HCT116 (cell line): ENCODE measurements at regions not wholly inside any gene's neighbourhood (a gene's known extent, or its start where the extent isn't known, plus 50 kb on each side); places are given as distances from the start of the nearest gene placed in this dataset.

ENCODE experiments used
- ATAC-seq: fragments of 200-7000 bp; cut with Tn5 transposase; 2 replicates; pipeline ENCODE4 v1.9.1; 2020; ENCODE audit warnings: mild to moderate bottlenecking, moderate library complexity
- BruUV-seq: library from RNA; stranded (reverse); fragments of 400-500 nt; replicated peaks from 2 replicates; lab custom pipeline; 2021; lab: Mats Ljungman, UMichigan
- CTCF ChIA-PET: fragments of 300-600 bp; sonication (Branson Sonifier 250); formaldehyde crosslinking; loops from one replicate; lab custom pipeline; 2021; ENCODE audit warnings: antibody characterized with exemption; lab: Charles Lee
- POLR2A ChIA-PET: fragments of 300-600, 350-600 bp; sonication (Branson Sonifier 250); formaldehyde crosslinking; loops from one replicate; lab custom pipeline; 2021; ENCODE audit warnings: antibody characterized with exemption; lab: Charles Lee
- RAD21 ChIA-PET, 2 experiments: fragments of 300-600 bp; sonication (Branson Sonifier 250); formaldehyde crosslinking; loops; one replicate each; lab custom pipeline; 2023; ENCODE audit warnings: low total read pairs in 2 of 2; ENCODE audit not compliant: uncharacterized antibody in 2 of 2, unreplicated experiment in 2 of 2, low non-redundant PET in 1 of 2; lab: Charles Lee
- DNase-seq: peaks from one replicate; pipeline ENCODE4 v3.0.0-alpha.2; 2010; ENCODE audit warnings: low read depth, low spot score
- H2AFZ ChIP-seq: fragments of 200-600 bp; shearing (Covaris generic), sonication (generic); 2 replicates; pipeline ENCODE4 v1.6.1; 2017; ENCODE audit warnings: low read depth, mixed run types, mixed read lengths, antibody characterized with exemption, low read length; ENCODE audit not compliant: poor library complexity, severe bottlenecking
- H3K27ac ChIP-seq: 2 replicates; pipeline ENCODE4 v1.5.1; 2012; ENCODE audit warnings: low read depth, low read length
- H3K27me3 ChIP-seq: fragments of 200-600 bp; sonication (generic); 2 replicates; pipeline ENCODE4 v1.6.1; 2016; ENCODE audit warnings: mixed run types, low read length, mixed read lengths; ENCODE audit not compliant: insufficient read depth
- H3K36me3 ChIP-seq, 2 experiments: fragments of 200-500 bp in 1 of 2; fragments of 200-600 bp in 1 of 2; sonication (Bioruptor generic) in 1 of 2; sonication (generic) in 1 of 2; 2 replicates each; pipeline versions ENCODE4 v1.5.1 to v1.6.1; 2014 to 2016; ENCODE audit warnings: low read length in 2 of 2, inconsistent platforms in 1 of 2, mixed read lengths in 1 of 2, mixed run types in 1 of 2; ENCODE audit not compliant: insufficient read depth in 2 of 2, control insufficient read depth in 1 of 2
- H3K4me1 ChIP-seq, 2 experiments: fragments of 200-600 bp in 1 of 2; sonication (generic) in 1 of 2; 2 replicates each; pipeline versions ENCODE4 v1.5.1 to v1.6.1; 2012 to 2017; ENCODE audit warnings: low read length in 2 of 2, inconsistent platforms in 1 of 2, mild to moderate bottlenecking in 1 of 2, mixed read lengths in 1 of 2, mixed run types in 1 of 2, moderate library complexity in 1 of 2; ENCODE audit not compliant: insufficient read depth in 2 of 2, control insufficient read depth in 1 of 2
- H3K4me2 ChIP-seq: fragments of 200-600 bp; sonication (generic); 2 replicates; pipeline ENCODE4 v1.6.1; 2017; ENCODE audit warnings: mixed run types, low read length, mixed read lengths
- H3K4me3 ChIP-seq, 2 experiments: fragments of 200-600 bp in 1 of 2; sonication (generic) in 1 of 2; replicated peaks in 1 of 2; 2 replicates each; pipeline ENCODE4 v1.5.1; 2011 to 2016; ENCODE audit warnings: low read length in 2 of 2, control low read depth in 1 of 2, low read depth in 1 of 2, mild to moderate bottlenecking in 1 of 2, mixed read lengths in 1 of 2, mixed run types in 1 of 2
- H3K79me2 ChIP-seq: fragments of 200-600 bp; sonication (generic); 2 replicates; pipeline ENCODE4 v1.6.1; 2017; ENCODE audit warnings: mild to moderate bottlenecking, mixed run types, low read length, moderate library complexity, mixed read lengths; ENCODE audit not compliant: insufficient read depth
- H3K9ac ChIP-seq: fragments of 200-600 bp; sonication (generic); 2 replicates; pipeline ENCODE4 v1.6.1; 2016; ENCODE audit warnings: low read length, mixed read lengths
- H3K9me2 ChIP-seq: fragments of 200-600 bp; sonication (generic), shearing (Covaris generic); 2 replicates; pipeline ENCODE4 v1.6.1; 2017; ENCODE audit warnings: mixed run types, mild to moderate bottlenecking, moderate library complexity; ENCODE audit not compliant: insufficient read depth
- H3K9me3 ChIP-seq, 2 experiments: fragments of 200-500 bp in 1 of 2; fragments of 200-600 bp in 1 of 2; sonication (Bioruptor generic) in 1 of 2; sonication (generic) in 1 of 2; 2 replicates each; pipeline ENCODE4 v1.6.1; 2014 to 2017; ENCODE audit warnings: low read length in 2 of 2, mixed read lengths in 2 of 2, inconsistent platforms in 1 of 2, low read depth in 1 of 2, mild to moderate bottlenecking in 1 of 2, mixed run types in 1 of 2, moderate library complexity in 1 of 2; ENCODE audit not compliant: control insufficient read depth in 1 of 2, insufficient read depth in 1 of 2
- H4K20me1 ChIP-seq: fragments of 200-600 bp; sonication (generic), shearing (Covaris generic); 2 replicates; pipeline ENCODE4 v1.6.1; 2017; ENCODE audit warnings: mixed run types, mild to moderate bottlenecking, moderate library complexity; ENCODE audit not compliant: insufficient read depth
- CEBPB ChIP-seq: IDR thresholded peaks from 2 replicates; pipeline ENCODE4 v1.6.1; 2012; ENCODE audit warnings: low read depth
- ELF1 ChIP-seq: IDR thresholded peaks from 2 replicates; pipeline ENCODE4 v1.6.1; 2012; ENCODE audit warnings: low read depth, borderline replicate concordance
- FOSL1 ChIP-seq: IDR thresholded peaks from 2 replicates; pipeline ENCODE4 v1.6.1; 2012; ENCODE audit warnings: low read depth
- POLR2A ChIP-seq: IDR thresholded peaks from 2 replicates; pipeline ENCODE4 v1.7.0; 2011; ENCODE audit warnings: borderline replicate concordance; ENCODE audit not compliant: insufficient read depth, insufficient read length; ENCODE audit errors: extremely low read depth
- POLR2AphosphoS5 ChIP-seq: IDR thresholded peaks from 2 replicates; pipeline ENCODE4 v1.6.1; 2011; ENCODE audit warnings: mild to moderate bottlenecking, low read depth, low read length, moderate library complexity
- RAD21 ChIP-seq: IDR thresholded peaks from 2 replicates; pipeline ENCODE4 v1.6.1; 2012; ENCODE audit warnings: low read depth, mild to moderate bottlenecking
- SP1 ChIP-seq: IDR thresholded peaks from 2 replicates; pipeline ENCODE4 v1.6.1; 2012; ENCODE audit warnings: low read depth
- SRF ChIP-seq: IDR thresholded peaks from 2 replicates; pipeline ENCODE4 v1.6.1; 2012; ENCODE audit warnings: low read depth
- YY1 ChIP-seq: IDR thresholded peaks from 2 replicates; pipeline ENCODE4 v1.6.1; 2011; ENCODE audit warnings: low read length, low read depth, moderate library complexity, mild to moderate bottlenecking; ENCODE audit not compliant: insufficient replicate concordance; ENCODE audit errors: extremely low read depth
- intact Hi-C: fragments of 100-400 bp; cut with micrococcal nuclease; formaldehyde crosslinking; loops from 2 replicates; pipeline ENCODE4 v1.10.0; 2022
- TF ChIP-seq, protein P1 (sequence below): IDR thresholded peaks from 2 replicates; pipeline ENCODE4 v1.6.1; 2011; ENCODE audit warnings: mild to moderate bottlenecking, low read length, moderate library complexity; ENCODE audit not compliant: insufficient replicate concordance; ENCODE audit errors: extremely low read depth
- TF ChIP-seq, protein P2 (sequence below): IDR thresholded peaks from 2 replicates; pipeline ENCODE4 v1.6.1; 2012
- TF ChIP-seq, protein P3 (sequence below): IDR thresholded peaks from 2 replicates; pipeline ENCODE4 v1.6.1; 2012; ENCODE audit warnings: low read depth
- TF ChIP-seq, protein P4 (sequence below): IDR thresholded peaks from 2 replicates; pipeline ENCODE4 v1.6.1; 2012

DNA sequence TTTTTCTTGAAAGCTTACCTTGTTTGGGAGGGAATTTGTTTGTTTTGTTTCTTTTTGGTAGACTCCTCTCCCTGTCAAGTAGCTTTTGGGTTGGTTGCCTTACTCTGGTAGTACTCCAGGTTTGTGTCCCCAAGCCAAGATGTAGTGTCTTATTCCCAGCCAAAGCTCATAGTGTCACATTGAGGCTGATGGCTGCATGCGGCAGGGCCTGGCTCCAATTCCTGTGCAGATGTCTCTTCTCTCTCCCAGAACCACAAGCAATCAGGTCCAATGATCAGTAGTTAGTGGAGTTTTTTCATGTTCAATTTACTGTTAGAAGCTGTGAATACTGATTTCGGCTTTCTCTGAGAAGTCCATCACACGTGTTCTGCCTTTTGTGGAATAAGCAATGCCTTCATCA is 221.1 kb upstream of the THBS1 start:
- H3K4me3 ChIP-seq: no peak overlapping the region
- no peaks in the 10 kb centered on the region for H3K9me3 ChIP-seq
- H3K9ac ChIP-seq: no peak overlapping the region
- no peak for TF ChIP-seq SP1
- TF ChIP-seq, protein P1, sequence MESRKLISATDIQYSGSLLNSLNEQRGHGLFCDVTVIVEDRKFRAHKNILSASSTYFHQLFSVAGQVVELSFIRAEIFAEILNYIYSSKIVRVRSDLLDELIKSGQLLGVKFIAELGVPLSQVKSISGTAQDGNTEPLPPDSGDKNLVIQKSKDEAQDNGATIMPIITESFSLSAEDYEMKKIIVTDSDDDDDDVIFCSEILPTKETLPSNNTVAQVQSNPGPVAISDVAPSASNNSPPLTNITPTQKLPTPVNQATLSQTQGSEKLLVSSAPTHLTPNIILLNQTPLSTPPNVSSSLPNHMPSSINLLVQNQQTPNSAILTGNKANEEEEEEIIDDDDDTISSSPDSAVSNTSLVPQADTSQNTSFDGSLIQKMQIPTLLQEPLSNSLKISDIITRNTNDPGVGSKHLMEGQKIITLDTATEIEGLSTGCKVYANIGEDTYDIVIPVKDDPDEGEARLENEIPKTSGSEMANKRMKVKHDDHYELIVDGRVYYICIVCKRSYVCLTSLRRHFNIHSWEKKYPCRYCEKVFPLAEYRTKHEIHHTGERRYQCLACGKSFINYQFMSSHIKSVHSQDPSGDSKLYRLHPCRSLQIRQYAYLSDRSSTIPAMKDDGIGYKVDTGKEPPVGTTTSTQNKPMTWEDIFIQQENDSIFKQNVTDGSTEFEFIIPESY: no peak
- H3K79me2 ChIP-seq: no peaks in the 10 kb centered on the region
- no peaks in the 10 kb centered on the region for H3K4me1 ChIP-seq
- H3K36me3 ChIP-seq: no peaks in the 10 kb centered on the region
- BruUV-seq: no TSS peak
- ATAC-seq: no peak
- no peak overlapping the region for H2AFZ ChIP-seq
- H3K27me3 ChIP-seq: no peaks in the 10 kb centered on the region
- intact Hi-C loops: no loop called here
- CTCF ChIA-PET: no interaction called here
- no peaks in the 10 kb centered on the region for H3K9me2 ChIP-seq
- no peaks in the 10 kb centered on the region for H4K20me1 ChIP-seq
- H3K27ac ChIP-seq: no peak overlapping the region
- POLR2A ChIA-PET: no interaction called here
- RAD21 ChIA-PET: no interaction called here
- no peak overlapping the region for H3K4me2 ChIP-seq
- no peak for DNase-seq

DNA sequence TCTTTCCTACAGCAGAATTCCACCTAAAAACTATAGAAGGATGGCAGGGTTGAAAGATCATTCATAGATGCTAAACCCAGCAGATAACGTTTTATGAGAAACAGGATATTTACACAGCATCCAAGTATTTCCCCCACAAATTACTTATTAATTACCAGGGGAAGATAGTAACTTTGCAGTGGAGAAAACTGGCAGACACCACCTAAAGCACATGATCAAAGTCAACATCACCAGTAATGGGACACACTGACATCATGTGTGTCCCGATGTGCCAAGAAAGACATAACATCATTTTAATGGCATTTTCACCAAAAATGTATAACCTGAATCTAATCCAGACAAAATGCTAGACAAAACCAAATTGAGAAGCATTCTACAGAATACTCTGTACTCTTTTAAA is 220.4 kb upstream of the THBS1 start:
- Histone ChIP-seq H3K4me1 (no peaks in the 10 kb centered on the region), H3K36me3 (no peaks in the 10 kb centered on the region), H3K4me2 (no peak overlapping the region), H3K4me3 (no peak overlapping the region), H2AFZ (no peak overlapping the region), H3K9ac (no peak overlapping the region), H3K27ac (no peak overlapping the region), H3K9me3 (no peaks in the 10 kb centered on the region), H3K9me2 (no peaks in the 10 kb centered on the region), H3K79me2 (no peaks in the 10 kb centered on the region), H4K20me1 (no peaks in the 10 kb centered on the region), H3K27me3 (no peaks in the 10 kb centered on the region)
- POLR2A ChIA-PET: no interaction called here
- intact Hi-C loops: no loop called here
- CTCF ChIA-PET: no interaction called here
- TF ChIP-seq, protein P2, sequence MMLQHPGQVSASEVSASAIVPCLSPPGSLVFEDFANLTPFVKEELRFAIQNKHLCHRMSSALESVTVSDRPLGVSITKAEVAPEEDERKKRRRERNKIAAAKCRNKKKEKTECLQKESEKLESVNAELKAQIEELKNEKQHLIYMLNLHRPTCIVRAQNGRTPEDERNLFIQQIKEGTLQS: no peak
- TF ChIP-seq YY1 (no peak), FOSL1 (no peak), POLR2A (no peak), CEBPB (no peak), RAD21 (no peak), ELF1 (no peak), SRF (no peak), POLR2AphosphoS5 (no peak)
- TF ChIP-seq, protein P3, sequence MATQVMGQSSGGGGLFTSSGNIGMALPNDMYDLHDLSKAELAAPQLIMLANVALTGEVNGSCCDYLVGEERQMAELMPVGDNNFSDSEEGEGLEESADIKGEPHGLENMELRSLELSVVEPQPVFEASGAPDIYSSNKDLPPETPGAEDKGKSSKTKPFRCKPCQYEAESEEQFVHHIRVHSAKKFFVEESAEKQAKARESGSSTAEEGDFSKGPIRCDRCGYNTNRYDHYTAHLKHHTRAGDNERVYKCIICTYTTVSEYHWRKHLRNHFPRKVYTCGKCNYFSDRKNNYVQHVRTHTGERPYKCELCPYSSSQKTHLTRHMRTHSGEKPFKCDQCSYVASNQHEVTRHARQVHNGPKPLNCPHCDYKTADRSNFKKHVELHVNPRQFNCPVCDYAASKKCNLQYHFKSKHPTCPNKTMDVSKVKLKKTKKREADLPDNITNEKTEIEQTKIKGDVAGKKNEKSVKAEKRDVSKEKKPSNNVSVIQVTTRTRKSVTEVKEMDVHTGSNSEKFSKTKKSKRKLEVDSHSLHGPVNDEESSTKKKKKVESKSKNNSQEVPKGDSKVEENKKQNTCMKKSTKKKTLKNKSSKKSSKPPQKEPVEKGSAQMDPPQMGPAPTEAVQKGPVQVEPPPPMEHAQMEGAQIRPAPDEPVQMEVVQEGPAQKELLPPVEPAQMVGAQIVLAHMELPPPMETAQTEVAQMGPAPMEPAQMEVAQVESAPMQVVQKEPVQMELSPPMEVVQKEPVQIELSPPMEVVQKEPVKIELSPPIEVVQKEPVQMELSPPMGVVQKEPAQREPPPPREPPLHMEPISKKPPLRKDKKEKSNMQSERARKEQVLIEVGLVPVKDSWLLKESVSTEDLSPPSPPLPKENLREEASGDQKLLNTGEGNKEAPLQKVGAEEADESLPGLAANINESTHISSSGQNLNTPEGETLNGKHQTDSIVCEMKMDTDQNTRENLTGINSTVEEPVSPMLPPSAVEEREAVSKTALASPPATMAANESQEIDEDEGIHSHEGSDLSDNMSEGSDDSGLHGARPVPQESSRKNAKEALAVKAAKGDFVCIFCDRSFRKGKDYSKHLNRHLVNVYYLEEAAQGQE: no peak
- TF ChIP-seq, protein P4, sequence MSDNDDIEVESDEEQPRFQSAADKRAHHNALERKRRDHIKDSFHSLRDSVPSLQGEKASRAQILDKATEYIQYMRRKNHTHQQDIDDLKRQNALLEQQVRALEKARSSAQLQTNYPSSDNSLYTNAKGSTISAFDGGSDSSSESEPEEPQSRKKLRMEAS: no peak
- no TSS peak for BruUV-seq
- RAD21 ChIA-PET: no interaction called here
- DNase-seq (no peak), ATAC-seq (no peak)
